ENCODE measurements at regions not wholly inside any gene's neighbourhood (a gene's known extent, or its start where the extent isn't known, plus 50 kb on each side); places are given as distances from the start of the nearest gene placed in this dataset.

DNA sequence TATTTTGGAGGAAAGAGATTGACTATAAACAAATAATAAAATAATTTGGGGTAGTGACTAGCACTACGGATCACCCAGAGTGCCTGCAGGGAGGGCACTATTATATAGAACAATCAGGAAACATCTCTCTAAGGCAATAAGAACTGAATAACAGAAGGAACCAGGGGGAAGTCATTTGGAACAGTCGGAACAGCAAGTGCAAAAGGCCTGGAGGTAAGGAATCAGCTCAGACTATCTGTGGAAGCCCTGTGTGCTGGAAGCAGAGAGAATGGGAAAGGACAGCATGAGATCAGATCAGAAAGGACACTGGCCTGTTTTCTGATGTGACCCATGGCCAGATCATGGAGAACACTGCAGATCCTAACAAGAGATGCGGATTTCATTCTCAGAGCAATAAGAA is 357.6 kb downstream of the EFNA5 start:
- BruUV-seq (replicated peaks): no TSS peak
- Histone ChIP-seq H3K27me3 (ENCODE audit: control insufficient read depth in 2 of 2, insufficient read depth in 2 of 2, low read length in 2 of 2) (no peaks in the 10 kb centered on the region), H3K27ac (ENCODE audit: insufficient read depth, low read depth, low read length) (no peak overlapping the region), H3K4me1 (ENCODE audit: control insufficient read depth, extremely low read depth, insufficient read depth, low read length) (no peaks in the 10 kb centered on the region), H2AFZ (ENCODE audit: low read depth, low read length) (no peak overlapping the region), H4K20me1 (replicated peaks; ENCODE audit: control insufficient read depth, extremely low read depth, insufficient read depth, low read length) (no peaks in the 10 kb centered on the region), H3K79me2 (ENCODE audit: control insufficient read depth, insufficient read depth, low read length) (no peaks in the 10 kb centered on the region), H3K9me3 (replicated peaks; ENCODE audit: control insufficient read depth, insufficient read depth, low read length) (no peaks in the 10 kb centered on the region), H3K4me2 (ENCODE audit: insufficient read depth, low read length) (no peak overlapping the region), H3K4me3 (replicated peaks in 1 of 3; ENCODE audit: insufficient read depth in 1 of 3, low read depth in 1 of 3, low read length in 3 of 3) (no peak overlapping the region), H3K36me3 (ENCODE audit: control insufficient read depth in 2 of 2, extremely low read depth in 1 of 2, insufficient read depth in 2 of 2, low read length in 2 of 2) (no peaks in the 10 kb centered on the region), H3K9ac (replicated peaks; ENCODE audit: extremely low read depth, insufficient read depth, low read length) (no peak overlapping the region), H3K9me1 (replicated peaks; ENCODE audit: control insufficient read depth, extremely low read depth, insufficient read depth, low read length) (no peaks in the 10 kb centered on the region)
- no peak for DNase-seq (ENCODE audit: low read depth, low spot score)
- POLR2A ChIA-PET: no interaction called here
- no peak for TF ChIP-seq MAX (IDR thresholded peaks at IDR 0.05; ENCODE audit: insufficient read depth, insufficient read length)
- dilution Hi-C loops (cut with MboI; ENCODE audit: extremely low pct_ligation_motif_present, low sequenced_read_pairs) (no loop called here), intact Hi-C loops (cut with micrococcal nuclease) (no loop called here)
- FAIRE-seq: no peak
- CTCF ChIA-PET: interaction anchor here (1.1 to 1.4 kb wide), 2 partner anchors 13 to 277 kb away, joined by 3 read pairs; no protein-coding TSS in a partner anchor

DNA sequence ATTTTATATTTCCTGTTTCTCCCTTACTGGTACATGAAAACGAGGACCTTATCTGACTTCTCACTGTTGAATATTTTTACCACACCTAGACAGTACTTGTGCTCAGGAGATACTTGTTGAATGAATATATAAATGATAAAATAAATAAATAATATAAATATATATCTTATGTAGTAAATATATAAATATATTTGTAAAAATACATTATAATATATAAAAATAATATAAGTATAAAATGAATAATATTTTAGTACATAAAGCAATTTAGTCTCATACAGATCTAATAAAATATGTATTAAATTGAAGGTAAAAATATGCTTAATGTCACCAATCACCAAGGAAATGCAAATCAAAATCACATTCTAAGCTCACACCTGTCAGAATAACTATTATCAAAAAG is 360.6 kb downstream of the EFNA5 start:
- intact Hi-C loops (cut with micrococcal nuclease): no loop called here

More for the DNA sequence above, 360.6 kb downstream of the EFNA5 start:
- H3K36me3 ChIP-seq (ENCODE audit: control insufficient read depth in 2 of 2, extremely low read depth in 1 of 2, insufficient read depth in 2 of 2, low read length in 2 of 2): no peaks in the 10 kb centered on the region
- dilution Hi-C loops (cut with MboI; ENCODE audit: extremely low pct_ligation_motif_present, low sequenced_read_pairs): no loop called here
- BruUV-seq (replicated peaks): no TSS peak
- H3K4me1 ChIP-seq (ENCODE audit: control insufficient read depth, extremely low read depth, insufficient read depth, low read length): no peaks in the 10 kb centered on the region
- FAIRE-seq (no peak), DNase-seq (ENCODE audit: low read depth, low spot score) (no peak)
- no peak overlapping the region for H3K4me2 ChIP-seq (ENCODE audit: insufficient read depth, low read length)
- H3K27ac ChIP-seq (ENCODE audit: insufficient read depth, low read depth, low read length): no peak overlapping the region
- TF ChIP-seq GATA2 (IDR thresholded peaks at IDR 0.05; ENCODE audit: insufficient read depth, insufficient read length, low read depth, low read length) (no peak), MYC (IDR thresholded peaks at IDR 0.05; ENCODE audit: low read depth, low read length) (no peak), EZH2 (IDR thresholded peaks at IDR 0.05; ENCODE audit: borderline replicate concordance, low read depth, low read length, severe bottlenecking) (no peak), POLR2AphosphoS5 (IDR thresholded peaks at IDR 0.05; ENCODE audit: insufficient read depth, low read depth, low read length) (no peak), FOS (IDR thresholded peaks at IDR 0.05; ENCODE audit: borderline replicate concordance, insufficient read depth, low read length) (no peak), MAX (IDR thresholded peaks at IDR 0.05; ENCODE audit: insufficient read depth, insufficient read length) (no peak), JUN (IDR thresholded peaks at IDR 0.05; ENCODE audit: borderline replicate concordance, insufficient read depth, insufficient read length, low read depth) (no peak), POLR2A (IDR thresholded peaks at IDR 0.05; ENCODE audit: low read depth, low read length) (no peak)
- TF ChIP-seq, protein P1, sequence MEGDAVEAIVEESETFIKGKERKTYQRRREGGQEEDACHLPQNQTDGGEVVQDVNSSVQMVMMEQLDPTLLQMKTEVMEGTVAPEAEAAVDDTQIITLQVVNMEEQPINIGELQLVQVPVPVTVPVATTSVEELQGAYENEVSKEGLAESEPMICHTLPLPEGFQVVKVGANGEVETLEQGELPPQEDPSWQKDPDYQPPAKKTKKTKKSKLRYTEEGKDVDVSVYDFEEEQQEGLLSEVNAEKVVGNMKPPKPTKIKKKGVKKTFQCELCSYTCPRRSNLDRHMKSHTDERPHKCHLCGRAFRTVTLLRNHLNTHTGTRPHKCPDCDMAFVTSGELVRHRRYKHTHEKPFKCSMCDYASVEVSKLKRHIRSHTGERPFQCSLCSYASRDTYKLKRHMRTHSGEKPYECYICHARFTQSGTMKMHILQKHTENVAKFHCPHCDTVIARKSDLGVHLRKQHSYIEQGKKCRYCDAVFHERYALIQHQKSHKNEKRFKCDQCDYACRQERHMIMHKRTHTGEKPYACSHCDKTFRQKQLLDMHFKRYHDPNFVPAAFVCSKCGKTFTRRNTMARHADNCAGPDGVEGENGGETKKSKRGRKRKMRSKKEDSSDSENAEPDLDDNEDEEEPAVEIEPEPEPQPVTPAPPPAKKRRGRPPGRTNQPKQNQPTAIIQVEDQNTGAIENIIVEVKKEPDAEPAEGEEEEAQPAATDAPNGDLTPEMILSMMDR (IDR thresholded peaks at IDR 0.05; ENCODE audit: extremely low read depth in 1 of 2, insufficient read depth in 1 of 2, low read depth in 1 of 2, low read length in 2 of 2): no peak
- ChIA-PET POLR2A (no interaction called here), CTCF (interaction anchor here (1.8 kb wide), 1 partner anchor 10 kb away, joined by 4 read pairs; no protein-coding TSS in a partner anchor)
- H3K79me2 ChIP-seq (ENCODE audit: control insufficient read depth, insufficient read depth, low read length): no peaks in the 10 kb centered on the region
- H3K9me3 ChIP-seq (replicated peaks; ENCODE audit: control insufficient read depth, insufficient read depth, low read length): no peaks in the 10 kb centered on the region
- H3K9ac ChIP-seq (replicated peaks; ENCODE audit: extremely low read depth, insufficient read depth, low read length): no peak overlapping the region
- no peaks in the 10 kb centered on the region for H3K9me1 ChIP-seq (replicated peaks; ENCODE audit: control insufficient read depth, extremely low read depth, insufficient read depth, low read length)
- no peak overlapping the region for H3K4me3 ChIP-seq (replicated peaks in 1 of 3; ENCODE audit: insufficient read depth in 1 of 3, low read depth in 1 of 3, low read length in 3 of 3)
- H4K20me1 ChIP-seq (replicated peaks; ENCODE audit: control insufficient read depth, extremely low read depth, insufficient read depth, low read length): no peaks in the 10 kb centered on the region
- H3K27me3 ChIP-seq (ENCODE audit: control insufficient read depth in 2 of 2, insufficient read depth in 2 of 2, low read length in 2 of 2): no peaks in the 10 kb centered on the region
- no peak overlapping the region for H2AFZ ChIP-seq (ENCODE audit: low read depth, low read length)

Measured in endothelial cell of umbilical vein (primary cell).